ENCODE measurements at regions not wholly inside any gene's neighbourhood (a gene's known extent, or its start where the extent isn't known, plus 50 kb on each side); places are given as distances from the start of the nearest gene placed in this dataset.

GRCh38 chr20:39524371-39524911 is 562.3 kb downstream of the DHX35 start:
- Histone ChIP-seq H3K14ac (ENCODE audit: insufficient read length) (no peak overlapping the region), H3K9ac (replicated peaks in 1 of 4; ENCODE audit: extremely low read depth in 1 of 4, low read depth in 3 of 4, low read length in 3 of 4) (no peak overlapping the region; a peak in 1 of 7 replicates), H4K5ac (ENCODE audit: insufficient read length, low read depth, low read length) (no peak overlapping the region), H2BK120ac (replicated peaks; ENCODE audit: low read depth, low read length) (no peak overlapping the region), H3K4me3 (ENCODE audit: extremely low read depth in 1 of 4, insufficient read depth in 2 of 4, low read depth in 3 of 4, low read length in 4 of 4) (no peak overlapping the region), H2AFZ (ENCODE audit: low read length) (no peak overlapping the region), H3K4me1 (replicated peaks in 1 of 4; ENCODE audit: control insufficient read depth in 3 of 4, insufficient read depth in 4 of 4, low read length in 3 of 4) (no peaks in the 10 kb centered on the region), H4K20me1 (replicated peaks in 1 of 2; ENCODE audit: control insufficient read depth in 1 of 2, insufficient read depth in 2 of 2, low read length in 2 of 2) (no peaks in the 10 kb centered on the region), H3K4me2 (ENCODE audit: insufficient read depth in 1 of 2, low read depth in 2 of 2, low read length in 2 of 2) (no peak overlapping the region), H2BK12ac (ENCODE audit: low read depth, low read length) (no peak overlapping the region), H2AK5ac (ENCODE audit: low read depth, low read length) (no peak overlapping the region), H4K8ac (ENCODE audit: extremely low read depth, insufficient read depth, low read length) (no peak overlapping the region), H3K79me2 (ENCODE audit: control insufficient read depth in 1 of 2, insufficient read depth in 2 of 2, low read length in 2 of 2) (no peaks in the 10 kb centered on the region), H3K23ac (ENCODE audit: insufficient read length) (no peak overlapping the region), H2BK15ac (ENCODE audit: low read length) (no peak overlapping the region), H3K18ac (ENCODE audit: extremely low read depth, low read length) (no peak overlapping the region), H3K56ac (replicated peaks; ENCODE audit: insufficient read length, low read depth, low read length) (no peak overlapping the region), H3K27ac (ENCODE audit: low read depth, low read length) (no peak overlapping the region), H3K9me3 (ENCODE audit: insufficient read depth in 2 of 2, low read depth in 1 of 2, low read length in 1 of 2) (no peaks in the 10 kb centered on the region), H2BK5ac (ENCODE audit: low read depth, low read length) (no peak overlapping the region), H3K23me2 (ENCODE audit: low read depth, low read length) (no peaks in the 10 kb centered on the region), H3K36me3 (ENCODE audit: control insufficient read depth in 2 of 4, insufficient read depth in 4 of 4, low read length in 3 of 4) (no peaks in the 10 kb centered on the region), H2BK20ac (ENCODE audit: low read length) (no peak overlapping the region), H4K91ac (replicated peaks; ENCODE audit: insufficient read length, low read length) (no peak overlapping the region), H3K79me1 (ENCODE audit: low read depth, low read length) (no peaks in the 10 kb centered on the region), H3K27me3 (replicated peaks in 1 of 4; ENCODE audit: control insufficient read depth in 3 of 4, extremely low read depth in 1 of 4, insufficient read depth in 3 of 4, low read length in 3 of 4) (no peaks in the 10 kb centered on the region), H3K4ac (replicated peaks; ENCODE audit: insufficient read length, low read depth, low read length) (no peak overlapping the region)
- DNase-seq (ENCODE audit: low read depth in 1 of 2, low spot score in 2 of 2) (no peak), FAIRE-seq (no peak)
- 77% methylated on average over 4 of the region's 4 CpGs; no CpG with 5 or more reads in 1 of the 2 experiments for WGBS, 2 experiments (ENCODE audit: extremely low coverage in 1 of 2, insufficient coverage in 1 of 2, insufficient read length in 1 of 2, insufficient replicate concordance in 2 of 2, low coverage in 1 of 2, low lambda C conversion rate in 2 of 2, missing lambda C conversion rate in 1 of 2)
- no peak for TF ChIP-seq KDM1A (IDR thresholded peaks at IDR 0.05; ENCODE audit: borderline replicate concordance, low read length)
- TF ChIP-seq USF2 (IDR thresholded peaks at IDR 0.05; ENCODE audit: low read length) = no peak
- TF ChIP-seq CBX5 (IDR thresholded peaks at IDR 0.05; ENCODE audit: low read depth, low read length) = no peak
- TF ChIP-seq ZNF274 (IDR thresholded peaks at IDR 0.05; ENCODE audit: borderline replicate concordance, extremely low read depth, low read length) = no peak
- TF ChIP-seq RNF2 (IDR thresholded peaks at IDR 0.05; ENCODE audit: borderline replicate concordance, low read depth, low read length, missing control alignments, poor library complexity, severe bottlenecking) = no peak
- no peak for TF ChIP-seq HDAC6 (IDR thresholded peaks at IDR 0.05; ENCODE audit: low read depth, low read length)
- no peak for TF ChIP-seq SP4 (IDR thresholded peaks at IDR 0.05; ENCODE audit: low read length)
- ChIA-PET CTCF (ENCODE audit: partially characterized antibody) (no interaction called here), POLR2A (ENCODE audit: partially characterized antibody) (no interaction called here)
